ENCODE measurements at regions not wholly inside any gene's neighbourhood (a gene's known extent, or its start where the extent isn't known, plus 50 kb on each side); places are given as distances from the start of the nearest gene placed in this dataset.

DNA sequence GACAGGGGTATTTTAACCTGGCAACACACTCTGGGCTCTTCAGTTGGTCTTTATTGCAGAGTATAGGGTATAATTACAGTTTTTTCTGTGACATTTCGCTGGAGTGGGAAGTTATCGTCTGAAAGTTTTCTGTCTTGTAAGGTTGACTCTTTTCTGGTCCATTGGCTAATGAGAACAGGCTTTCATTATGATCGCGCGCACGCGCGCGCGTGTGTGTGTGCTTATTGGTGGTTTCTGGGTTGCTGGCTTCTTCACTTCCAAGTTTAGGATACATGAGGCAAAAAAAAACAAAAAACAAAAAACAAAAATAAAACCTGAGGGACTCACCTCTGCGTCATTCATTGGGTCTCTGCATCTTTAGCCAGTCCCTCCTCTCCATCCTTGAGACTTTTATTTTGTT, 68.7 kb upstream of the MYOCD start:
- TF ChIP-seq, protein P1, sequence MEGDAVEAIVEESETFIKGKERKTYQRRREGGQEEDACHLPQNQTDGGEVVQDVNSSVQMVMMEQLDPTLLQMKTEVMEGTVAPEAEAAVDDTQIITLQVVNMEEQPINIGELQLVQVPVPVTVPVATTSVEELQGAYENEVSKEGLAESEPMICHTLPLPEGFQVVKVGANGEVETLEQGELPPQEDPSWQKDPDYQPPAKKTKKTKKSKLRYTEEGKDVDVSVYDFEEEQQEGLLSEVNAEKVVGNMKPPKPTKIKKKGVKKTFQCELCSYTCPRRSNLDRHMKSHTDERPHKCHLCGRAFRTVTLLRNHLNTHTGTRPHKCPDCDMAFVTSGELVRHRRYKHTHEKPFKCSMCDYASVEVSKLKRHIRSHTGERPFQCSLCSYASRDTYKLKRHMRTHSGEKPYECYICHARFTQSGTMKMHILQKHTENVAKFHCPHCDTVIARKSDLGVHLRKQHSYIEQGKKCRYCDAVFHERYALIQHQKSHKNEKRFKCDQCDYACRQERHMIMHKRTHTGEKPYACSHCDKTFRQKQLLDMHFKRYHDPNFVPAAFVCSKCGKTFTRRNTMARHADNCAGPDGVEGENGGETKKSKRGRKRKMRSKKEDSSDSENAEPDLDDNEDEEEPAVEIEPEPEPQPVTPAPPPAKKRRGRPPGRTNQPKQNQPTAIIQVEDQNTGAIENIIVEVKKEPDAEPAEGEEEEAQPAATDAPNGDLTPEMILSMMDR (conservative IDR thresholded peaks at IDR 0.05 in 1 of 2, IDR thresholded peaks at IDR 0.05 in 1 of 2; ENCODE audit: extremely low read depth in 1 of 2, insufficient read depth in 1 of 2, low read depth in 1 of 2, low read length in 2 of 2) = no peak
- TF ChIP-seq EZH2 (IDR thresholded peaks at IDR 0.05; ENCODE audit: borderline replicate concordance, low read length) = no peak

Measured in mammary epithelial cell (primary cell).